Activated CD4-positive, alpha-beta memory T cell treated with anti-CD3 and anti-CD28 coated beads for 36 hours (primary cell): ENCODE measurements at regions not wholly inside any gene's neighbourhood (a gene's known extent, or its start where the extent isn't known, plus 50 kb on each side); places are given as distances from the start of the nearest gene placed in this dataset.
"Not testable (repeated sequence)": the region's sequence is repeated elsewhere in the genome, so short reads cannot be mapped to it uniquely, and the experiment has no call there.

Source experiments
- CTCF ChIA-PET: fragments of 350-600 bp; sonication (Branson Sonifier 250); formaldehyde crosslinking; loops from one replicate; lab custom pipeline; 2021; ENCODE audit warnings: antibody characterized with exemption, inconsistent platforms; lab: Charles Lee
- POLR2A ChIA-PET: fragments of 350-600 bp; sonication (Branson Sonifier 250); formaldehyde crosslinking; loops from one replicate; lab custom pipeline; 2021; ENCODE audit warnings: antibody characterized with exemption; lab: Charles Lee
- DNase-seq: peaks from one replicate; pipeline ENCODE4 v3.0.0-alpha.2; 2020
- H3K27ac Mint-ChIP-seq: one replicate; pipeline ENCODE4 v1.8.0; 2021; ENCODE audit warnings: mixed read lengths
- H3K27me3 Mint-ChIP-seq: one replicate; pipeline ENCODE4 v1.8.0; 2021; ENCODE audit warnings: mixed read lengths
- H3K36me3 Mint-ChIP-seq: one replicate; pipeline ENCODE4 v1.8.0; 2021; ENCODE audit warnings: mixed read lengths
- H3K4me1 Mint-ChIP-seq: one replicate; pipeline ENCODE4 v1.8.0; 2021; ENCODE audit warnings: low read depth, mixed read lengths
- H3K4me3 Mint-ChIP-seq: one replicate; pipeline ENCODE4 v1.8.0; 2021; ENCODE audit warnings: mild to moderate bottlenecking, mixed read lengths
- H3K9me3 Mint-ChIP-seq: one replicate; pipeline ENCODE4 v1.8.0; 2021; ENCODE audit warnings: mixed read lengths
- intact Hi-C: fragments of 100-400 bp; cut with micrococcal nuclease; formaldehyde crosslinking; loops from one replicate; pipeline ENCODE4 v1.15.1; 2023

- Mint-ChIP-seq H3K27ac (no peak overlapping the region), H3K9me3 (peaks cover 4% of the 10 kb centered on the region), H3K4me1 (no peaks in the 10 kb centered on the region), H3K36me3 (no peaks in the 10 kb centered on the region), H3K4me3 (no peak overlapping the region), H3K27me3 (no peaks in the 10 kb centered on the region)
- intact Hi-C loops = no loop called here
- POLR2A ChIA-PET = no interaction called here
- DNase-seq = no peak
- CTCF ChIA-PET = no interaction called here
Measured at GRCh38 chrX:122272011-122272410, 912.1 kb upstream of the GRIA3 start.

GRCh38 chrX:122279746-122280145 lies 904.3 kb upstream of the GRIA3 start:
- H3K27ac Mint-ChIP-seq = no peak overlapping the region
- POLR2A ChIA-PET = no interaction called here
- no peaks in the 10 kb centered on the region for H3K27me3 Mint-ChIP-seq
- CTCF ChIA-PET = no interaction called here
- intact Hi-C loops = no loop called here
- no peaks in the 10 kb centered on the region for H3K9me3 Mint-ChIP-seq
- no peak for DNase-seq
- no peak overlapping the region for H3K4me3 Mint-ChIP-seq
- no peaks in the 10 kb centered on the region for H3K36me3 Mint-ChIP-seq
- H3K4me1 Mint-ChIP-seq = no peaks in the 10 kb centered on the region

- not testable (repeated sequence) for H3K4me3 Mint-ChIP-seq, H3K27ac Mint-ChIP-seq
Measured at GRCh38 chrX:122299822-122300221, 884.3 kb upstream of the GRIA3 start.

GRCh38 chrX:122301491-122301890 lies 882.6 kb upstream of the GRIA3 start:
- intact Hi-C loops = no loop called here
- Mint-ChIP-seq H3K4me1 (no peaks in the 10 kb centered on the region), H3K36me3 (no peaks in the 10 kb centered on the region), H3K27ac (no peak overlapping the region), H3K4me3 (no peak overlapping the region), H3K27me3 (no peaks in the 10 kb centered on the region), H3K9me3 (peaks cover 3% of the 10 kb centered on the region)
- ChIA-PET CTCF (no interaction called here), POLR2A (no interaction called here)
- DNase-seq = no peak

More at GRCh38 chrX:122299822-122300221, 884.3 kb upstream of the GRIA3 start:
- H3K36me3 Mint-ChIP-seq, CTCF ChIA-PET, POLR2A ChIA-PET, H3K27me3 Mint-ChIP-seq, H3K4me1 Mint-ChIP-seq, intact Hi-C loops, DNase-seq, H3K9me3 Mint-ChIP-seq: not testable (repeated sequence)

- intact Hi-C loops = no loop called here
- no peaks in the 10 kb centered on the region for H3K36me3 Mint-ChIP-seq
- no peaks in the 10 kb centered on the region for H3K4me1 Mint-ChIP-seq
- peaks cover 3% of the 10 kb centered on the region for H3K9me3 Mint-ChIP-seq
- H3K27ac Mint-ChIP-seq = no peak overlapping the region
- DNase-seq = no peak
- CTCF ChIA-PET = interaction anchor here (0.7 to 0.8 kb wide), 2 partner anchors 139 to 1112 kb away, joined by 3 to 4 read pairs; no protein-coding TSS in a partner anchor
- POLR2A ChIA-PET = no interaction called here
- no peaks in the 10 kb centered on the region for H3K27me3 Mint-ChIP-seq
- H3K4me3 Mint-ChIP-seq = no peak overlapping the region
Measured at GRCh38 chrX:122303761-122304160, 880.3 kb upstream of the GRIA3 start.

- peaks cover 3% of the 10 kb centered on the region for H3K9me3 Mint-ChIP-seq
- H3K36me3 Mint-ChIP-seq = no peaks in the 10 kb centered on the region
- no peaks in the 10 kb centered on the region for H3K4me1 Mint-ChIP-seq
- no peaks in the 10 kb centered on the region for H3K27me3 Mint-ChIP-seq
- no peak overlapping the region for H3K4me3 Mint-ChIP-seq
- intact Hi-C loops = no loop called here
- CTCF ChIA-PET = no interaction called here
- POLR2A ChIA-PET = no interaction called here
- H3K27ac Mint-ChIP-seq = no peak overlapping the region
- no peak for DNase-seq
Measured at GRCh38 chrX:122344816-122345215, 839.3 kb upstream of the GRIA3 start.

- Mint-ChIP-seq H3K27me3 (no peaks in the 10 kb centered on the region), H3K36me3 (no peaks in the 10 kb centered on the region), H3K27ac (no peak overlapping the region), H3K9me3 (no peaks in the 10 kb centered on the region), H3K4me1 (no peaks in the 10 kb centered on the region), H3K4me3 (no peak overlapping the region)
- CTCF ChIA-PET = no interaction called here
- intact Hi-C loops = no loop called here
- DNase-seq = no peak
- POLR2A ChIA-PET = no interaction called here
Measured at GRCh38 chrX:122363112-122363795, 820.8 kb upstream of the GRIA3 start.

- H3K9me3 Mint-ChIP-seq, CTCF ChIA-PET, H3K4me3 Mint-ChIP-seq, H3K4me1 Mint-ChIP-seq, DNase-seq, POLR2A ChIA-PET, intact Hi-C loops, H3K36me3 Mint-ChIP-seq, H3K27ac Mint-ChIP-seq, H3K27me3 Mint-ChIP-seq: not testable (repeated sequence)
Measured at GRCh38 chrX:122375533-122375932, 808.5 kb upstream of the GRIA3 start.

GRCh38 chrX:122389005-122389404 lies 795.1 kb upstream of the GRIA3 start:
- DNase-seq = no peak
- Mint-ChIP-seq H3K27ac (no peak overlapping the region), H3K36me3 (no peaks in the 10 kb centered on the region), H3K9me3 (peaks cover 6% of the 10 kb centered on the region), H3K27me3 (no peaks in the 10 kb centered on the region), H3K4me3 (no peak overlapping the region), H3K4me1 (no peaks in the 10 kb centered on the region)
- POLR2A ChIA-PET = no interaction called here
- CTCF ChIA-PET = no interaction called here
- intact Hi-C loops = no loop called here

- ChIA-PET CTCF (no interaction called here), POLR2A (no interaction called here)
- no peaks in the 10 kb centered on the region for H3K4me1 Mint-ChIP-seq
- no peaks in the 10 kb centered on the region for H3K36me3 Mint-ChIP-seq
- H3K27ac Mint-ChIP-seq = no peak overlapping the region
- no peaks in the 10 kb centered on the region for H3K9me3 Mint-ChIP-seq
- no peaks in the 10 kb centered on the region for H3K27me3 Mint-ChIP-seq
- intact Hi-C loops = no loop called here
- no peak for DNase-seq
- H3K4me3 Mint-ChIP-seq = no peak overlapping the region
Measured at GRCh38 chrX:122418758-122419157, 765.3 kb upstream of the GRIA3 start.

- CTCF ChIA-PET = no interaction called here
- H3K27ac Mint-ChIP-seq = no peak overlapping the region
- H3K36me3 Mint-ChIP-seq = no peaks in the 10 kb centered on the region
- H3K27me3 Mint-ChIP-seq = no peaks in the 10 kb centered on the region
- intact Hi-C loops = no loop called here
- POLR2A ChIA-PET = no interaction called here
- H3K4me3 Mint-ChIP-seq = no peak overlapping the region
- H3K9me3 Mint-ChIP-seq = no peaks in the 10 kb centered on the region
- H3K4me1 Mint-ChIP-seq = no peaks in the 10 kb centered on the region
- DNase-seq = no peak
Measured at GRCh38 chrX:122421434-122422121, 762.5 kb upstream of the GRIA3 start.

GRCh38 chrX:122422547-122422946 lies 761.5 kb upstream of the GRIA3 start:
- no peaks in the 10 kb centered on the region for H3K9me3 Mint-ChIP-seq
- H3K4me3 Mint-ChIP-seq = no peak overlapping the region
- ChIA-PET POLR2A (no interaction called here), CTCF (no interaction called here)
- H3K36me3 Mint-ChIP-seq = no peaks in the 10 kb centered on the region
- intact Hi-C loops = no loop called here
- H3K27ac Mint-ChIP-seq = no peak overlapping the region
- H3K4me1 Mint-ChIP-seq = no peaks in the 10 kb centered on the region
- DNase-seq = no peak
- H3K27me3 Mint-ChIP-seq = no peaks in the 10 kb centered on the region

- no peak overlapping the region for H3K4me3 Mint-ChIP-seq
- H3K4me1 Mint-ChIP-seq = no peaks in the 10 kb centered on the region
- ChIA-PET POLR2A (no interaction called here), CTCF (no interaction called here)
- peaks cover 8% of the 10 kb centered on the region for H3K9me3 Mint-ChIP-seq
- H3K27ac Mint-ChIP-seq = no peak overlapping the region
- H3K36me3 Mint-ChIP-seq = no peaks in the 10 kb centered on the region
- H3K27me3 Mint-ChIP-seq = no peaks in the 10 kb centered on the region
- intact Hi-C loops = no loop called here
- no peak for DNase-seq
Measured at GRCh38 chrX:122434942-122435341, 749.1 kb upstream of the GRIA3 start.
